Left forelimb (tissue), 1 donor: ENCODE measurements at regions not wholly inside any gene's neighbourhood (a gene's known extent, or its start where the extent isn't known, plus 50 kb on each side); places are given as distances from the start of the nearest gene placed in this dataset.

Experiments
- DNase-seq: peaks from one replicate; pipeline ENCODE4 v3.0.0-alpha.2; 2018; ENCODE audit warnings: low spot score

DNA sequence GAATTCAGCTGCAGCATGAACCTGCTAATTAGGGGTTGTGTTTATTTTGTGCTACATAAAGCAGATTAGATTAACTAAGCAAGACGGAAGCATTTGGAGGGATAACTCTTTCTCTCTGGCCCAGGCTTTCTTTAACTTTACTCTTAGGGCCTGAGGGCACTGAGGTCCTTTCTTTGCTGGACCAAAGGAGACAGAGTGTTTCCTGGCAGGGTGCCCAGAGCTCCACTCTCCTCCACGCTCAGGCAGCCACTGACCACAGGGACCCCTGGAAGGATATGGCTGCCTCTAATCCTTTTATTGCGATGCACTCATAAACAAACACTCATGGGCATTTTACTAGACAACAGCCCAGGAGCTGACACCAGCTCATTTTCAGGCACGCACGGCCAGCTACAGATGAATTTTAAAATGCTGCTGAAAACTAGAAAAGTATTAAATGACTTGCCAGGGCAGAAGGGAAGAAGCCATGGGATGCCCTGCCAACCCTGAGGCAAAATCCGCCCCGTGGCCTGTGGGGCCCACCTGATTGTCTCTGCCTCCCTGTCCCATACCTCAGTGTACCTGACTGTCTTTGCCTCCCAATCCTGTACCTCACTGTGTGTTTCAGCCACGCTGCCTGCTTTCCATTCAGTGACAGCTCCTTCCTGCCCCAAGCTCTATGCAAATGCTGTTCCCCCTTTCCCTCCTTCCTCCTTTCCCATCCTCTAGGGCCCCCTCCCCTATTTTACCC lies 192.6 kb upstream of the NAV2 start:
- DNase-seq = no peak

DNA sequence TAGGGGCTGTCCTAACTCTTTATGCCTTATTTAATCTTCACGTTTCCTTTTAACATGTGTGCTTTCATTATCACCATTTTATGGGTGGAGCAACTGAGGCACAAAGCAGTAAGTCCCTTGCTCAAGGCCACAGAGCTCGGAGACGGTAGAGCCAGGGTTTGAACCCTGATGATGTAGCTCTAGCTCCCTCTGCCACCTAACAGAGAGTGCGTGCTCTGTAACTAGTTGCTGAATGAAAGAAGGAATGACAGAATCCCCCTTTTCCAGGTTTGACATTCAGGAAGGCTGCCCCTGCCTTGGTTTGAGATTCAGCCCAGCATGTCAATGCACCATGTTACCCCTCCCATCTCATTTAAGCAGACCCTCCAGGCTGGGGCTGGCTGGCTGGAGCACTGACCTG lies 193.3 kb upstream of the NAV2 start:
- no peak for DNase-seq

- no peak for DNase-seq
These were observed 199.4 kb upstream of the NAV2 start for GRCh38 chr11:19513253-19513652.

DNA sequence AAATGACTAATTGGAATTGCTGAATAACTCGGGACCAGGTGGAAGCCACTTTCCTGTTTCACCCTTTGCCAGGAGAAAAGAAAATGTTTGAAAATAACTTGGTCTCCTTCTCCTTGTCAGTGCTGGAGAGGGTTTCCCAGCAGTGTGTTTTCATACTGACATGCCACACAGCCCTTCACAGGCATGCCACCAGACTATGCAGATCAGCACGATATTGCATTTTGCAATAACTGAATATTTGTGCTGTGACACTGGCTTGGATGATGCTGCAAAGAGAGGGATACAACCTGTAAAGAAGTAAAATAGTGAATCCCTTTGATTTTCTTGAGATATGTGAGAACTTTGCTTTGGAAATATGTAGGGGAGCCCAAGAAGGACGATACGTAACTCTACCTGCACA lies 200.0 kb upstream of the NAV2 start:
- no peak for DNase-seq

DNA sequence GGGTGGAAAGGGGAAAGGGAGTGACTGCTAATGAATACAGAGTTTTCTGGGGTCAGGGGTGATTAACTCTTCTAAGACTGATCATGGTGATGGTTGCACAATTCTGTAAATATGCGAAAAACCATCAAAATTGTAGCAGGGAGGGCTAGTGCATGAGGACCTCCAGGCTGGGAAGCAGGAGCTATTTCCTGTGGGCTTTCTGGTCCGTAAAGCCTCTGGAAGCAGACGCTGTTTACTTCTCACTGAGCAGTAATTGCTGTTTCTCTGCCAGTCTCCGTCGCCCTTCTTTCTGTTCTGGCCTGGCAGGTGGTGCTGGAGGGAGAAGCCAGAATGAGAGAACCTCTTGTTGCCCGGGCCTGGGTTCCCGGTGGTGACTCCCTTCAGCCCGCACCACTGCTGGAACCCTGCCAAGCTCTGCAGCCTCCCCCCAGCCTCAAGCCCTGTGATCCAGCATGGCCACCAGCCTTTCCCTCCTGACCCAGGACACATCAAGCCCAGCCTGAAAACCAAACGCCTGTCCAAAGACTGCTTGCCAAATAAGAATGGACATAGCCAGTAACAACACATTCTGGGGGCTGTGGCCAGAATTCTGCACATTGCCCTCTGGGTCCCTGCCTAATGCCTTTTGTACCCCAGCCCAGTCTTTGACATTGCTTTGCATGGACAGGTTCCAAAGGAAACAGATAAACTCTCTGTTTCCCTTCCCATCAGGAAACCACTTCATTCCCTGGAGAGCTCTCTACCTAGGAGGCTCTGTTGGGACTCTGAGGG lies 201.0 kb upstream of the NAV2 start:
- no peak for DNase-seq

GRCh38 chr11:19511066-19511412 lies 201.6 kb upstream of the NAV2 start:
- DNase-seq = no peak

DNA sequence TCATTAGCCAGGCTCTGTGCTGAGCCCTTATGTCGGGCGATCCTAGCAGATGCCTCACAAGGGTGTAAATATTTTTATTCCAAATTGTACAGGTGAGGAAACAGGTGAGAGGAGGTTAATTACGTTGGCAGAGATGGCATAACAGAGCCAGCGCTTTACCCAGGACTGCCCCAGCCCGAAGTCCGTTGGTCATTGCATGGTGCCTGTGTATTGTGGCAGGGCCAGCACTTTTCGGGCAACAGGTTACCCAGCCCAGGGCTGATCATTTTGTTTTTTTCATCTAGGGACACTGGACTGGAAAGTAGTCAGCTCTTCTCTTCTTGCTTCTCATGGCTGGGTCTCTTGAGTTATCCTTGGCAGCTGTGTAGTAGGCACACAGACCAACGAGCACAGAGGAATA lies 202.2 kb upstream of the NAV2 start:
- no peak for DNase-seq

GRCh38 chr11:19509215-19509614 lies 203.4 kb upstream of the NAV2 start:
- no peak for DNase-seq

GRCh38 chr11:19508165-19508564 lies 204.5 kb upstream of the NAV2 start:
- no peak for DNase-seq

- no peak for DNase-seq
These were observed 205.7 kb upstream of the NAV2 start for GRCh38 chr11:19506816-19507486.

DNA sequence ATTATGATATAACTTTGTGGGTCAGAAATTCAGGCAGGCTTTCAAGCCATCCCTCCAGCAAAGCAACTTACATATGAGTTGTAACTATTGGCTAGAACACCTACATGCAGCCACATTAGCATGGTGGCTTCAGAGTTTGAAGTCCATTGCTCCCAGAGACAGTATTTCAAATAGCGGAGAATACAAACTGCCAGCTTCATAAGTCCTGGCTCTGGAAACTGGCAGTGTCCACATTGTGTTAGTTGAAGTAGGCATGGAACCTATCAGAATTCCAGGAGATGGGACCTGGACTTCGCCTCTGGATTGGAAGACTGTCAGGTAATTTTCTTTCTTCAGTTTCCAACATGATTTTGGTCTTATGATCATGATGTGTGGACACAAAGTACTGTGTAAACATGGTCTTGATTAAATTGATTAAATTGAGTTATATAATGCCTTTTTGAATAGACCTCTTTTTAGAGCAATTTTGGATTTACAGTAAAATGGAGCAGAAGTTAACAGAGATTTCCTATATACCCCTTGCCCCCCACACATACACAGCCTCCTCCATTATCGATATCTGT lies 209.9 kb upstream of the NAV2 start:
- DNase-seq = no peak

- DNase-seq = no peak
These were observed 211.0 kb upstream of the NAV2 start for GRCh38 chr11:19501631-19502030.

DNA sequence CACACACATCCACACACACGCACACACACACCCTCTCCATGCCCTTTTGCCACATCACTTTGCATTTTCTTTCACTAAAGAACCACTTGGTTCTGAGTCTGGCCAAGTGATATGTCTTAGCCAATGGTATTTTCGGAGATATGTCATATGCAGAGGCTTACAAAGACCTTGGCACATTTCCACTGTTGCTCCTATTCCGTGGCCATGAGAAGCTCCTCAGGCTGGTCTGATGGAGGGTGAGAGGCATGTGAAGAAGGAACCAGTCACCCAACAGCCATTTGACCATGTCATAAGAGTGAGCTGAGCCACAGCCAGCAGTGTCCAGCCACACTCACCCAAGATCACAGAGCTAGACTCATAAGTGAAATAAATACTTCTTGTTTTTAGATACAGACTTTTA lies 212.6 kb upstream of the NAV2 start:
- DNase-seq = no peak

- no peak for DNase-seq
These were observed 213.5 kb upstream of the NAV2 start for GRCh38 chr11:19499026-19499669.

DNA sequence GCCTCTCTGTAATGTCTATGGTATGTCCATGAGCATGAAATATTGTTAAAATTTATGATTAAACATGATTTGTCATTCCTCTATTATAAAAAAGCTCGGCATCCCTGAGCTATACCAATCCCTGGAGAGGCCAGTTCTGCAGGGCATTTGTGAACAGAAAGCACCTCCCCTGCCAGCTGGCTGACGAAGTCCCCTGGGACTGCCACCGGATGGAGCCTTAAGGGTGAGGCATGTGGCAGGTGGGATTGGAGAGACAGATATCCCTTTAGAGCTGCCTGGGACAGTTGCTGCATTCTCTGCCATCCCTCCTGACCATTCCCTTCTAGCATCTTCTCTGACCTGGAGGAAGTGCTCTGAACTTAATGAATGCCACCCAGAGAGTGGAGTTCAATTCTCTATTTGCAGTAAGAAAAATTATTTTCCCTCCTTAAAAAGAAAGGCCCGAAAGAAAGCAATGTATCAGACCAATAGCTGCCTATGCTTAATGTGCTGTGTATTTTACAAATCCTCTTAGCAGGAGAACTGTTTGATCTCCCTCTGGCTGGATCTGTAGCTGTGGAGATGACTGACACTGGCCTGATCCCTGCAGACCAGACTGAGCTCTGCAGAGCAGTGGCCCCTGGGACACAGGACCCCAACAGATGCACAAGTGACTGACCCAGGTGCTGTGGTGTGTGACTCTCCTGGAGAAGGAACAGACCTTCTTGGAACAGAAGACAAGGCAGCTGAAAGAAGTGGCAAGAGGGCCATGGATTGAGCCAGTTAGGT lies 219.0 kb upstream of the NAV2 start:
- DNase-seq = no peak

DNA sequence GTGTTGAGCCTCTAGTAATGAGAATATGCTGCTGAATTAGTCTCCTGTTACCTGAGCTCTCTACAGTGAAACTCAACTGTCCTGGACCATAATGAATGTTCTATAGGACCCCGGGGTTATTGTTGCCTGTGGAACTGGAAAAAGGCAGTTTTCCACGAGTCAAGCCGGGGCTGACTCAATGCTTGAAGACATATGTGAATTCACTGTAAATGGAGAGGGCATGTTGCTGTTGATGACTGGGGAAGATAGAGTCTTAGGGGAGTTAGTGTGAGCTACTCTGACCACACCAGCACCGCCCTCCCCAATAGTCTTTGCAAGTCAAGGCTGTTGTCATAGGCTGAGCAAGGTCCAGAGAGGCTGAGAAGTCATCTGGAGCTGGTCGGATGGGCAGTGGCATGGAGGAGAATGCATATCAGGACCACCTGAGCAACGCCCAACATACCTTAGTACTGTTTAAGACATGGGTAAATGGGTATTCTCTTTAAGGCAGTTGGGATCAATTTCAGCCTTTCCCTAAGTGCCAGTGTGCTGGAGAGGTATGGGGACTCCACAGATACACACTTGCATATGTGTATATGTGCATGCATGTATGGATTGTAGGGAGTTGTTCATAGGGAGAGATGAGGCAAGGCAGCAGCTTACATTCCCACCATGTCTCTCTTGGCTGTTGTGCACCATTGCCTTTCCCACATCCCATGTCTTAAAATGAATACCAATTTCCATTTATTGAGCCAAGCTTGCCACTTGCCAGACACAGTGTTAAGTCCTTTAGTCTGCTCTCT lies 230.1 kb upstream of the NAV2 start:
- DNase-seq = no peak

- no peak for DNase-seq
These were observed 232.1 kb upstream of the NAV2 start for GRCh38 chr11:19480540-19480939.

- no peak for DNase-seq
These were observed 233.7 kb upstream of the NAV2 start for GRCh38 chr11:19478891-19479290.

- DNase-seq = no peak
These were observed 234.4 kb upstream of the E2F8 start for GRCh38 chr11:19474954-19475721.

- DNase-seq = no peak
These were observed 233.5 kb upstream of the E2F8 start for GRCh38 chr11:19474211-19474610.
